ENCODE measurements at regions not wholly inside any gene's neighbourhood (a gene's known extent, or its start where the extent isn't known, plus 50 kb on each side); places are given as distances from the start of the nearest gene placed in this dataset.

- DNase-seq (ENCODE audit: low read depth in 3 of 3): no peak
Measured at GRCh38 chr21:16476056-16476825, 746.5 kb downstream of the USP25 start.

GRCh38 chr21:16488042-16488441 lies 758.3 kb downstream of the USP25 start:
- DNase-seq (ENCODE audit: low read depth in 3 of 3): no peak

GRCh38 chr21:16492356-16492755 lies 762.6 kb downstream of the USP25 start:
- DNase-seq (ENCODE audit: low read depth in 3 of 3): no peak

- no peak for DNase-seq (ENCODE audit: low read depth in 3 of 3)
Measured at GRCh38 chr21:16492892-16493291, 763.1 kb downstream of the USP25 start.

GRCh38 chr21:16496609-16497008 lies 766.8 kb downstream of the USP25 start:
- no peak for DNase-seq (ENCODE audit: low read depth in 3 of 3)

GRCh38 chr21:16500271-16500670 lies 770.5 kb downstream of the USP25 start:
- DNase-seq (ENCODE audit: low read depth in 3 of 3): no peak

GRCh38 chr21:16502273-16502672 lies 772.5 kb downstream of the USP25 start:
- DNase-seq (ENCODE audit: low read depth in 3 of 3): no peak

- DNase-seq (ENCODE audit: low read depth in 3 of 3): no peak
Measured at GRCh38 chr21:16502897-16503296, 773.1 kb downstream of the USP25 start.

- no peak for DNase-seq (ENCODE audit: low read depth in 3 of 3)
Measured at GRCh38 chr21:16504281-16504680, 774.5 kb downstream of the USP25 start.

- no peak for DNase-seq (ENCODE audit: low read depth in 3 of 3)
Measured at GRCh38 chr21:16504766-16505165, 775.0 kb downstream of the USP25 start.

- no peak for DNase-seq (ENCODE audit: low read depth in 3 of 3)
Measured at GRCh38 chr21:16509476-16509875, 779.7 kb downstream of the USP25 start.

- DNase-seq (ENCODE audit: low read depth in 3 of 3): no peak
Measured at GRCh38 chr21:16514316-16514715, 784.5 kb downstream of the USP25 start.

GRCh38 chr21:16517383-16517782 lies 787.6 kb downstream of the USP25 start:
- DNase-seq (ENCODE audit: low read depth in 3 of 3): no peak

- no peak for DNase-seq (ENCODE audit: low read depth in 3 of 3)
Measured at GRCh38 chr21:16519036-16519435, 789.3 kb downstream of the USP25 start.

- no peak for DNase-seq (ENCODE audit: low read depth in 3 of 3)
Measured at GRCh38 chr21:16519644-16520043, 789.9 kb downstream of the USP25 start.

- DNase-seq (ENCODE audit: low read depth in 3 of 3): no peak
Measured at GRCh38 chr21:16522548-16522947, 792.8 kb downstream of the USP25 start.

GRCh38 chr21:16530656-16531055 lies 800.9 kb downstream of the USP25 start:
- no peak for DNase-seq (ENCODE audit: low read depth in 3 of 3)

- DNase-seq (ENCODE audit: low read depth in 3 of 3): no peak
Measured at GRCh38 chr21:16532840-16533239, 803.1 kb downstream of the USP25 start.

GRCh38 chr21:16533692-16534407 lies 804.1 kb downstream of the USP25 start:
- DNase-seq (ENCODE audit: low read depth in 3 of 3): no peak

- no peak for DNase-seq (ENCODE audit: low read depth in 3 of 3)
Measured at GRCh38 chr21:16534408-16535101, 804.8 kb downstream of the USP25 start.

GRCh38 chr21:16535102-16535422 lies 805.3 kb downstream of the USP25 start:
- DNase-seq (ENCODE audit: low read depth in 3 of 3): no peak

- DNase-seq (ENCODE audit: low read depth in 3 of 3): no peak
Measured at GRCh38 chr21:16535626-16536025, 805.8 kb downstream of the USP25 start.

GRCh38 chr21:16536140-16536539 lies 806.4 kb downstream of the USP25 start:
- DNase-seq (ENCODE audit: low read depth in 3 of 3): no peak
